ENCODE measurements at regions not wholly inside any gene's neighbourhood (a gene's known extent, or its start where the extent isn't known, plus 50 kb on each side); places are given as distances from the start of the nearest gene placed in this dataset.

DNA sequence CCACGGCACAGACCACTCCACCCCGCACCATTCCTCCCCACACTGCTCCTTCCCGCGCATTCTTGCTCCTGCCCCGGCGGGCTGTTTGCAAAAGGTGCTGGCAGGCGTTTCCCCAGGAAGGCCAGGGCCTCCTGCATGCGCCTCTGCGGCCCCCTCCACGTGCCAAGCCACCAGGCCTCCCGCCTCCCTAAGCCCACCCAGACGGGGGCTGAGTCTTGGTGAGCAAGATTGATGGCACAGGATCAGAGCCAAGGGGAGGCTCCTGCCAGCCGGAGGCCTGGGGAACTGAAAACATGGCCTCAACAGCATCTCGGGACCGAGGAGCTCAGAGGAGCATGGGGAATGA is 328.3 kb upstream of the DIO3 start:
- Histone ChIP-seq H3K27me3 (ENCODE audit: low read depth, low read length) (no peaks in the 10 kb centered on the region), H3K4me3 (ENCODE audit: low read length) (no peak overlapping the region), H3K9ac (ENCODE audit: low read length) (no peak overlapping the region), H3K27ac (ENCODE audit: low read length) (no peak overlapping the region), H3K4me1 (ENCODE audit: low read length) (no peaks in the 10 kb centered on the region), H3K36me3 (replicated peaks; ENCODE audit: low read depth, low read length) (no peaks in the 10 kb centered on the region), H2AFZ (ENCODE audit: low read depth, low read length) (no peak overlapping the region), H3K79me2 (ENCODE audit: low read length) (no peaks in the 10 kb centered on the region), H3K4me2 (ENCODE audit: low read length) (no peak overlapping the region), H4K20me1 (ENCODE audit: insufficient read depth, low read length) (no peaks in the 10 kb centered on the region), H3K9me3 (ENCODE audit: insufficient read depth, low read length) (no peaks in the 10 kb centered on the region)
- TF ChIP-seq, protein P1, sequence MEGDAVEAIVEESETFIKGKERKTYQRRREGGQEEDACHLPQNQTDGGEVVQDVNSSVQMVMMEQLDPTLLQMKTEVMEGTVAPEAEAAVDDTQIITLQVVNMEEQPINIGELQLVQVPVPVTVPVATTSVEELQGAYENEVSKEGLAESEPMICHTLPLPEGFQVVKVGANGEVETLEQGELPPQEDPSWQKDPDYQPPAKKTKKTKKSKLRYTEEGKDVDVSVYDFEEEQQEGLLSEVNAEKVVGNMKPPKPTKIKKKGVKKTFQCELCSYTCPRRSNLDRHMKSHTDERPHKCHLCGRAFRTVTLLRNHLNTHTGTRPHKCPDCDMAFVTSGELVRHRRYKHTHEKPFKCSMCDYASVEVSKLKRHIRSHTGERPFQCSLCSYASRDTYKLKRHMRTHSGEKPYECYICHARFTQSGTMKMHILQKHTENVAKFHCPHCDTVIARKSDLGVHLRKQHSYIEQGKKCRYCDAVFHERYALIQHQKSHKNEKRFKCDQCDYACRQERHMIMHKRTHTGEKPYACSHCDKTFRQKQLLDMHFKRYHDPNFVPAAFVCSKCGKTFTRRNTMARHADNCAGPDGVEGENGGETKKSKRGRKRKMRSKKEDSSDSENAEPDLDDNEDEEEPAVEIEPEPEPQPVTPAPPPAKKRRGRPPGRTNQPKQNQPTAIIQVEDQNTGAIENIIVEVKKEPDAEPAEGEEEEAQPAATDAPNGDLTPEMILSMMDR (IDR thresholded peaks at IDR 0.05; ENCODE audit: low read depth, low read length), result no peak
- no peak for TF ChIP-seq EZH2phosphoT487 (IDR thresholded peaks at IDR 0.05; ENCODE audit: low read depth)

DNA sequence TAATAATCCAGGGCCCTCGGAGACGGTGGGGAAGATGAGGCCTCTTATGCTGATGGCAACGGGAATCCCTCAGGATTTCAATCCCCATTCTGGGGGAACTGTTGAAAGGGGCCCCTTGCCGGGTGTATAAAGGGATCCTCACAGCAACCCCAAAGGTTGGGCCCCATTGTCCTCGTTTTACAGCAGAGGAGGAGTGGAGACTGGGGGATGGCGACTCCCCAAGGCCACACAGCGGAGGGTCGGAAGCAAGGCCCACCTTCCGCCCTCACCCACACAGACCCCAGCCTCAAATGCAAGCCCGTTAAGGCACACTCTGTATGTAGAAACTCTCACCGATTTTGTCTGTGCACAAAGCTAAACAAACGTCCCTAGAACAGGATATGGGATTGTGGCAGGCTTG is 327.9 kb upstream of the DIO3 start:
- Histone ChIP-seq H3K9me3 (ENCODE audit: insufficient read depth, low read length) (no peaks in the 10 kb centered on the region), H3K4me3 (ENCODE audit: low read length) (no peak overlapping the region), H3K79me2 (ENCODE audit: low read length) (no peaks in the 10 kb centered on the region), H3K27ac (ENCODE audit: low read length) (no peak overlapping the region), H2AFZ (ENCODE audit: low read depth, low read length) (no peak overlapping the region), H4K20me1 (ENCODE audit: insufficient read depth, low read length) (no peaks in the 10 kb centered on the region), H3K4me1 (ENCODE audit: low read length) (no peaks in the 10 kb centered on the region), H3K4me2 (ENCODE audit: low read length) (no peak overlapping the region), H3K27me3 (ENCODE audit: low read depth, low read length) (no peaks in the 10 kb centered on the region), H3K9ac (ENCODE audit: low read length) (no peak overlapping the region), H3K36me3 (replicated peaks; ENCODE audit: low read depth, low read length) (no peaks in the 10 kb centered on the region)
- no peak for TF ChIP-seq EZH2phosphoT487 (IDR thresholded peaks at IDR 0.05; ENCODE audit: low read depth)
- TF ChIP-seq, protein P1 (IDR thresholded peaks at IDR 0.05; ENCODE audit: low read depth, low read length), result no peak

DNA sequence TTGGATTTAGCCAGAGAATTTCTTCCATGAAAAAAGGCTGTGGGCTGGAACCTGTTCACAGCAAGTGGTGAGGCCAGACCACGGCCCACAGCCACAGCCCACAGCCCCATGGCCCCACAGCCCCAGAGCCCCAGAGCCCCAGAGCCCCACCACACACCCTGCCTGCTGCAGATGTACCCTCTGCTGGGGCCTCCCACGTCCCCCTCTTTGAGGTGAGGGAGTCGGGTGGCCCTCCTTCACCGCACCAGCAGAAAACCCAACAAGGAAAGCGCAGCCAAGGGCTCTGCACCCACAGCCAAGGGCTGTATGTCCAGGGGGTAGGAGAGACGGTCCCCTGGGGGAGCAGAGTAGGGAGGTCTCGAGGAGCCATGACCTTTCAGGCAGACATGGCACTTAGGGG is 327.5 kb upstream of the DIO3 start:
- Histone ChIP-seq H3K4me3 (ENCODE audit: low read length) (no peak overlapping the region), H3K79me2 (ENCODE audit: low read length) (no peaks in the 10 kb centered on the region), H2AFZ (ENCODE audit: low read depth, low read length) (no peak overlapping the region), H3K4me2 (ENCODE audit: low read length) (no peak overlapping the region), H3K36me3 (replicated peaks; ENCODE audit: low read depth, low read length) (no peaks in the 10 kb centered on the region), H3K4me1 (ENCODE audit: low read length) (no peaks in the 10 kb centered on the region), H3K27ac (ENCODE audit: low read length) (no peak overlapping the region), H3K27me3 (ENCODE audit: low read depth, low read length) (no peaks in the 10 kb centered on the region), H3K9me3 (ENCODE audit: insufficient read depth, low read length) (no peaks in the 10 kb centered on the region), H3K9ac (ENCODE audit: low read length) (no peak overlapping the region), H4K20me1 (ENCODE audit: insufficient read depth, low read length) (no peaks in the 10 kb centered on the region)
- TF ChIP-seq EZH2phosphoT487 (IDR thresholded peaks at IDR 0.05; ENCODE audit: low read depth), result no peak
- TF ChIP-seq, protein P1 (IDR thresholded peaks at IDR 0.05; ENCODE audit: low read depth, low read length), result no peak

DNA sequence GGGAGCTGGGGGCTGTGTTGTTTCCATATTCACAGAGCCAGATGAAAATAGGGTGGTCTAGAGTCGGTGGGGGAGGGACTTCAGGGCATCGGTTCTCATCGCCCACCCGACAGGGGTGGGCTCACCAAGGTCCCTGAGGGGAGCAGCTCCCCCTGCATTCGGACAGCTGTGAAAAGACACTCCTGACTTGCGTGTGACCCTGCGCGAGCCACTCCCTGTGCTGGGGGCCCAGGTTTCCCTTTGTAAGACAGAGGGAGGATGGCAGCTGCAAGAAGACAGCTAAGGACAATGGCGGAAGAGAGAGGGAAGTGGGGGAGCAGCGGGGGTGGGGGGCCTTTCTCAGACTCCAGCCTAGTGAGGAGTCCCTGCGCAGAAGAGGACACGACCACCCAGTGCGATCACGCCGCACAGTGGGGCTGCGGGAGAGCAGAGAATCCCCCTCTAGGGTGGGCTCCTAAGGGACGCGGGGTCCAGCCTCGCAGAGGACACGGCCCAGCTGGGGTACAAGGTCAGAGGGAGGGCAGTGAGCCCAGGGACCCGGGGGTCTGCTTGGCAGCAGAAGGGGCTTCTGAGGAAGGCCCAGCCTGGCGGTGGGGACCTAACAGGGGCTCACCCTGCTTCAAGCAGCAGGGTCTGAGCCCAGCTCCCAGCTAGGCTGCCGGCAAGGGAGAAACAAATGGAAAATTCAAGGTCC is 326.9 kb upstream of the DIO3 start:
- H3K9ac ChIP-seq (ENCODE audit: low read length), result no peak overlapping the region
- no peaks in the 10 kb centered on the region for H3K79me2 ChIP-seq (ENCODE audit: low read length)
- no peaks in the 10 kb centered on the region for H4K20me1 ChIP-seq (ENCODE audit: insufficient read depth, low read length)
- H2AFZ ChIP-seq (ENCODE audit: low read depth, low read length), result no peak overlapping the region
- TF ChIP-seq, protein P1 (IDR thresholded peaks at IDR 0.05; ENCODE audit: low read depth, low read length), result no peak
- no peak for TF ChIP-seq EZH2phosphoT487 (IDR thresholded peaks at IDR 0.05; ENCODE audit: low read depth)
- no peaks in the 10 kb centered on the region for H3K4me1 ChIP-seq (ENCODE audit: low read length)
- H3K27ac ChIP-seq (ENCODE audit: low read length), result no peak overlapping the region
- H3K4me2 ChIP-seq (ENCODE audit: low read length), result no peak overlapping the region
- no peaks in the 10 kb centered on the region for H3K9me3 ChIP-seq (ENCODE audit: insufficient read depth, low read length)
- no peaks in the 10 kb centered on the region for H3K27me3 ChIP-seq (ENCODE audit: low read depth, low read length)
- H3K4me3 ChIP-seq (ENCODE audit: low read length), result no peak overlapping the region
- H3K36me3 ChIP-seq (replicated peaks; ENCODE audit: low read depth, low read length), result no peaks in the 10 kb centered on the region

All from OCI-LY3 (cell line).